GM19023 (cell line): ENCODE measurements at regions not wholly inside any gene's neighbourhood (a gene's known extent, or its start where the extent isn't known, plus 50 kb on each side); places are given as distances from the start of the nearest gene placed in this dataset.

ENCODE experiments used
- ATAC-seq: cut with Tn5 transposase; IDR thresholded peaks from one replicate; pipeline ENCODE4 v1.9.1; 2021; ENCODE audit warnings: mild to moderate bottlenecking, moderate library complexity; ENCODE audit not compliant: unreplicated experiment

DNA sequence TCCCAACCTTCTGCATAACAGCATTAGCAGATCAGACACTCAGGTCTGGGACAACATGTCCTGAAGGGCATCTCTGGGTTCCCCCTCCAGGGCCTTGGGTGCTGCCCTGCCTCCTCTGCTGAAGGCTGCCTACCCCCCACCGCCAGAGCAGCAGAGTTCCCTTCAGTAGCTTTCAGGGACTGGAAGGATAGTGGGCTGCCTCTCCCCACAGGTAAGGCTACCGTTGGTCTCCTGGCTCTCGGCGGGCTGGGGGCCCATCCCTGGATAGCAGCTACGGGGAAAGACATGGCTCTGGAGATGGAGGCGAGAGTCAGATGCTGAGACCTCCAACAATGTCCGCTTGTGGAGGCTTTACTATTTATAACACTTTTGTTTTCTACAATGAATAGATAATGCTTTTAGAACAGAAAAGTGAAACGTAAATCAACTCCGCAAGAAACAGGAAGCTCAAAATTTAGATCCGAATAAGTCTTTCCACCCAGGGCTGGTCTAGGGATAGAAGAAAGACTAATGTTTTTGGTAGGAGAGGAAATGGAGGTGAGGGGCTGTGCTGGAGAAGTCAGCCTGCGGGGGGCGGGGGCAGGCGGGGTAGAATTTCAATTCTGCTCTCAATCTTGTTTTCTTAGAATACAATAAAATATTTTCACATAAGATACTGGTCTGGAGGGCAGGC, 58.4 kb downstream of the ARL4C start:
- ATAC-seq = no peak

- no peak for ATAC-seq
These were observed 59.1 kb downstream of the ARL4C start for GRCh38 chr2:234437642-234438304.

DNA sequence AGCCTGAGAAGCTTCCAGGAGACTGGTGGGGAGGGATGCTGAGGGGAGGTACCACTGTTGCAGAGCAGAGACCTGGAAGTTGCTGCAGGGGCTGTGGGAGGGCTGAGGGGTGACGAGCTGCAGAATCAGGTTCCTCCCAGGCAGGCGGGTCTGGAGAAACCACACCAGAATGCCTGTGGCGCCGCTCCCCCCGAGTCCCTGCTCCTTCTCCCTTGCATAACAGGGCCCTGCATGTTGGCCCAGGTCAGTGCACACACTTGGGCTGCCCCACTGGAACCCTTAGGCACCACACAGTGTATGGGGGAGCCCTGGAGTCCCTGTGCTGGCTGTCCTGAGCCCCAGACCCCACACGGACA, 60.4 kb downstream of the ARL4C start:
- ATAC-seq = no peak

DNA sequence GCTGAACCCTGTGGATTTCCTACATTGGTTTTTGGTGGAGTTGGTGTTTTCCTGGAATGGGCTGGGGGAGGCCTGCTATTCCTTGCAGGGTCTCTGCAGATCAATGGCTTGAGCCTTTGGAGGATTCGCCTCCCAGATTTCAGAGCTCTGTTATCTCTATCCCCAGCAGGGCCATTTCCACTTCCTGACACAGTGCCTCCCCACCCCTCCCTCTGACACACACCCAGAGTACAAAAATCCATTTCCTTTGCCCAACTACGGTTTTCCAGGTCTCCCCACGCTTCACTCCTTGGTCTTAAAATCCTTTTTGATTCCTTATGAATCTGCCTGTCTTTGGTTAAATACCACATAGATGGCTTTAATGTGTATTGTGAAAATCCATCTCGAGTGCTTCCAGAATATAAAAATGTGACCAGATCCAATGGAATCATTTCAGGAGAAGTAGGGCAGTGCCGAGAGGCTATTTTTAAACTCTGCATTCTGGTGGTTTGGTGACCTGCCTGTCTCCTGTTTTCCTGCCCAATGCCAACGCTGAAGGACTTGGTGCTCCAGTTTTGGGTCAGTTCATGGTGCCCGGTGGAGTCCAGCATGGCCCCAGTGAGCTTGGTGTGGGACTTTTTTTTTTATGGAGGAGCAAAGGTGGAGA, 60.9 kb downstream of the ARL4C start:
- no peak for ATAC-seq

DNA sequence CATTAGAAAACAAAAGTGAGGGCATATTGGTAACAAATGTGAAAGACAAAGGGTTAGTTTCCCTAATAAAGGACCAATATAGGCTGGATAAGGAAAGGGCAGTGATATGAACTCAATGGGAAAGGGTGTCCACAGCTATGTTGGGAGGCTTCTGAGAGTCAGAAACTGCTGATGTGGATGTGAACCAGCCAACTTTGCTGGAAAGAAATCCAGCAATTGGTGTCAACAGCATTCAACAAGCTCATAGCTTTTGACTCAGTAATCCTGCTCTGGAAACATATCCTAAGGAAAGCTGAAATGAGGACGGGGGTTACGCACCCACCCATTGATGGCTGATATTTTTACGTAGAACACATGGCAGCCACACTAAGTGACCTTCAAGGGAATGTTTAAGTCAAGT, 63.7 kb downstream of the ARL4C start:
- no peak for ATAC-seq

- ATAC-seq = no peak
These were observed 66.0 kb downstream of the ARL4C start for GRCh38 chr2:234430871-234431270.

- ATAC-seq = no peak
These were observed 67.6 kb downstream of the ARL4C start for GRCh38 chr2:234429265-234429664.

GRCh38 chr2:234427081-234428061, 69.5 kb downstream of the ARL4C start:
- ATAC-seq = no peak

DNA sequence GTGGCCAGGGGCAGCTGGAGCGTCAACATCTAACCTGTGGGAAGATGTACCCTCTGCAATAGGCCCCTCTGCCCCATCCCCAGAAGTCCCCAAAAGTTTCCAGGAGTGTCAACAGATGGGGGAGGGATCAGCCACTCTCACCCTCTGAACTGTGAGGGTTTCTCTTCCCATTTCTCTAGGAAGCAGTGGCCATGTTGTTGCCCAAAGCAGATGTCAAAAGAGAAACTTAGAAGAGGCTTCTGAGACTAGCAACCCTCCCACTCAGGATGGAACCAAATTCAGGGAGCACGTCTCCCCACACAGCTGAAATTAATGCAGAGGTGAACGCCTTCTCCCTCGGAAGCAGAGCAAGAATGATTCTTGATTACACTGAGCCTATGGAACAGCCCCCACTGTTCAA, 70.3 kb downstream of the ARL4C start:
- peak; percentile 27 for ATAC-seq

DNA sequence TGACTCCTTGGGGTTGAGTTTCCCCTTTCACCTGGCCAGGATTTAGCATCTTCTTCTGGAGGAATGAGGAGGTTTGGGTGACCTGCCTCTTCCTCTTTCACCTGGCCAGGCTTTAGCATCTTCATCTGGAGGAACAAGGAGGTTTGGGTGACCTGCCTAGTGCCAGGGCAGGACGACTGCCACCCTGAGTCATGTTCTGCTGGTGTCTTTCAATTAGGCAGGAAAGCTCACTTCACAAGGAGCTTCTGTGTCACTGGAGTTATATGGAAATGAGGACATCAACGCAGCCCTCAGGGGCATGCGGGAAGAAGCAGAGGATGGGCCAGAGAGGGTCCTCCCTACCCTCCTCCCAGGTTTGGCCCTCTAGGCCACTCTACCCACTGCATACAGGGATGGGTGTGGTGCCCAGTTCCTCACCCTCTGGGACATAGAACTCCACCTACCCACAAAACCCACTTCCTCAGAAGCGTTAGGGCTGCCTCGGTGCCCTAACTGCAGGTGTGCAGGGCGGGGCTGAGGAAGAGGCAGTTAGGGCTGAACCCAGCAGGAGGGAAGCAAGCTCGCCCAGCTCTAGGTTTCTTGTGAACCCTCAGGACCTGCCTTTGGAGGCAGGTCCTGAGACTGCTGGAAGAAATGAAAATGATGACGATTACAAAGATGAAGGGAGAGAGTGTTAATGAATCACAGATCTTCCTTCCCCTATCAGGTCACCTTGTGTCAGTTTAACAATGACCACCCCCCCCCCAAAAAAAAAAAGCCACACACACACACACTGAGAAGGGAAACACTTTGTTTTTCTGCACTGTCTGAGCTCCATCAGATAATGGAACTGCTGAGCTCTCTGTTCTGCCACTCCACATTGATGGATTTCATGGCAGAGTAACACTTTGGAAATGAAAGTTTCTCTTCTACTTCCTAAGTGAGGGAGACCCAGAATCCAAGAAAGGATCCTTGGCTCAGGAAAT, 71.0 kb downstream of the ARL4C start:
- peak; percentile 71 for ATAC-seq

DNA sequence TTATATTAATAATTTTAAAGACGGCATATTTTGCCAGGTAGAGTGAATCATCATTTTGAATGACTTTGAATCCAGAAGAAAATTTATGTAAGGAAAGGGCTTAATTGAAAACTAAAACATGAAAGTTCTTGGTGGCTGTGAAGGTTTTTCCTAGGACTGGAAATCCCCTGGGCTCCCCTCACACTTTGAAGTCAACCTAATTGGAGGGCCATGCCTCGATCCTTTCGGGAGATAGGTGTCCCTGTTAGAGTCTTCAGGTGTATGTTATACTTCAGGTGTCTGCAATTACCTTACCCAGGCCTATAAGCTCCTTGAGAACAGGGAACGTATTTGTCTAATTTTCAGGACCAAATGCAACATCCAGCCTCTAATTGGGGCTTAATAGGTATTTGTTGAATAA, 73.0 kb downstream of the ARL4C start:
- no peak for ATAC-seq

DNA sequence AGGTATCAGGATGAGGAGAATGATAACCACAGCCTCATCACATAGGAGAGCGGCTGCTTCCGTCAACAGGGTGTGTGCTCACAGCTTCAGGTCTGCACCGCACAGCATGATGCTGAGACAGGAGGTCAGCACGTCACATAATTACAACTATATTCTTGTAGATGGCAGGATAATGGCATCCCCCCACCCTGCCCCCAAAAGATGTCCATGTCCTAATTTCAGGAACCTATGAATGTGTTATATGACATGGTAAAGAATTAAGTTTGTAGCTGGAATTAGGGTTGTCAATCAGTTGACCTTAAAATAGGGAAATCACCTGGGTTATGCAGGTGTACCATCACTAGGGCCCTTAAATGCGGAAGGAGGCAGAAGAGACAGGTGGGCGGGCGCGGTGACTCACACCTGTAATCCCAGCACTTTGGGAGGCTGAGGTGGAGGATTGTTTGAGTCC, 73.9 kb downstream of the ARL4C start:
- no peak for ATAC-seq

DNA sequence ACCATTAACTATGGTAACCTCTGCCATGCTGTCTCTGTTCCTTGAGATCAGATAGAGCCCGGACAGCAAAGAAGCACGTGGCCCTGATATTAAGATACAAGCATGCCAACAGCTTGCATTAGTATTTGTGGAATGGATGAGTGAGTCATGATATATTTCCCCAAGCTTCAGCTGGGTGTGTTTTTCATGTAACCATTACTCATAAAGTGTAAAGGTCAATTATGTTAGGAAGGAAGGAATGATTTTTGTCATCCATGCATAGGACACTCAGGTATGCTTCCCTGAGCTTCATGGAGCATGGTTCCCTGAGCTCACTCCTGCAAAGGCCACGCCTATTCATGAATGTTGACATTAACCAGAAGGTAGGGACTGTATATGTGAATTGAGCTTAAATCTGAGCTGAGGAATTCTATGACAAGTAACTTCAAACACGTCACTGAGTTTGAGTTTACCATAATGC, 74.6 kb downstream of the ARL4C start:
- no peak for ATAC-seq

GRCh38 chr2:234420408-234420807, 76.5 kb downstream of the ARL4C start:
- ATAC-seq = no peak

- ATAC-seq = no peak
These were observed 77.2 kb downstream of the ARL4C start for GRCh38 chr2:234419726-234420125.

DNA sequence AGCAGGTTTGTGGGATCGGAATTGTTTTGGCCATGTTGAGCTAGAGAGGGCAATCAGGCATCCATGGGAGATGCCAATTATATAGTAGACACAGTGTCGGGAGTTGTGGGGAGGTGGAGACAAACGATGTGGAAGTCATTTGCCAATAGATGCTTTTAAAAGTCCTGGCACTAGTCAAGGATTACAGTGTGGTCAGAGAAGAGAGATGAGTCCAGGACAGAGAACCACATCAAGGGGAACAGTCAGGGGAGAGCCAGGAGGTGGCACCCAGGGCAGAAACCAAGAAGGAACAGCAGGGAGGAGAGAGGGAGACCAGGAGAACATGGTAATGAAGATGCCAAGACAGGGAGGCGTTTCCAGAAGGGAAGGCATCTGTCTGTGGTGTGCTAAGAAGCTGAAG, 81.2 kb downstream of the ARL4C start:
- ATAC-seq = no peak

DNA sequence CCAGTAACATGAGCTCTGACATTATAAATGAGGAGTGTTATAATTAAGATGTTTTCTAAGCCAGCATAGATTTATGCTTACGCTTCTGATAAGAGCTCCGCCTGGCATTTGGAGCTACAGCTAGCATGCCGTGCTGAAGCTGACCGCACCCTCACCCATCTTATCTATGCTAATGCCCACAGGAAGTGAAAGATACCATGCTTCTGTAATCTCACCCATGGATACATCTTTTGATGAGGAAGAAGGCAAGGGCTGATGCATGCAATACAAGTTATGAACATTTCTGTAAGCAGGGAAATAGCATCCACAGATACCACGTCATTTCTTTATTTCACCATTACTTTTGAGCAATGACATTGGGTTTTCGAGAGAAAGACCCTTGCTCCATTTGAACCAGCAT, 82.3 kb downstream of the ARL4C start:
- no peak for ATAC-seq

- ATAC-seq = no peak
These were observed 84.2 kb downstream of the ARL4C start for GRCh38 chr2:234412726-234413125.

DNA sequence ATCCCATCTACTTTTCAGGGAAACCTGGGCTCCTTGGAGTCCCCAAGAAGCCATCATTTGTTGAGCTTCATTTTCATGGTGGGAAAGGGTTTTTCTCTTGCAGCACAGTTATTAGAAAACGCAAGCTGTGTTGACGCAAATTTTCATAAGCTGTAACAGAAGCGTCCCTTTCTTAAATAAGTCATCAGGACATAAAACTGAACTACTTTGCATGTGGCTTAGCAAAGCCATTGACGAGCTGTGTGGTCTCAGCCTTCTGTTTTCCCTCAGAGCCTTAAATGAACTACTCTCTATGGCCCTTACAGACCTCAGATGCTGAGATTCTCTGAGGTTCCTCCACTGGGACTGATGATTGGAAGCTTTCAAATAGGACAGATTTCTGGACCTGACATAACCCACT, 85.1 kb downstream of the ARL4C start:
- peak; percentile 94 for ATAC-seq

GRCh38 chr2:234410526-234410925, 86.4 kb downstream of the ARL4C start:
- ATAC-seq = no peak
